AG10803 (cell line): ENCODE measurements at regions not wholly inside any gene's neighbourhood (a gene's known extent, or its start where the extent isn't known, plus 50 kb on each side); places are given as distances from the start of the nearest gene placed in this dataset.

ENCODE experiments used
- DNase-seq: peaks from one replicate; pipeline ENCODE4 v3.0.0; 2010; ENCODE audit warnings: low read depth
- H3K4me3 ChIP-seq: 2 replicates; pipeline ENCODE4 v1.5.1; 2011; ENCODE audit warnings: mild to moderate bottlenecking, low read length, control low read depth
- TF ChIP-seq, protein P1 (sequence below): conservative IDR thresholded peaks from 2 replicates; pipeline ENCODE4 v1.5.1; 2011; ENCODE audit warnings: mild to moderate bottlenecking, low read length, control low read depth, inconsistent platforms

DNA sequence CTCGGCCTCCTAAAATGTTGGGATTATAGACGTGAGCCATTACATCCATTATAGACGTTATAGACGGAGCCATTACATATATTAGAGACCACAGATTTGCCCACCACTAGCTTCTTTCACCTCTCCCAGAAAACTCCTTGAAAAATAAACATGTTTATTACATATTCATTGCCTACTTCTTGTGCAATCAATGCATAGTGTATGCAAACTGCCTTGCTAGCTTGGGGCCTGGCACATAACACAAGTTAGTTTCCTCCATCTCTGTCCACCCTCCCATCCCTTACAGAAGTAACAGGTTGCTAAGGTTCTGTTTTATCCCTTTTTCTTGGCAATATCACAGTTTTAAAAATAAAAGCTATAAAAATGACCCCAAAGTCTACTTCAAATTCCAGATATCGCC, 66.4 kb upstream of the KRR1 start:
- DNase-seq, result no peak
- TF ChIP-seq, protein P1, sequence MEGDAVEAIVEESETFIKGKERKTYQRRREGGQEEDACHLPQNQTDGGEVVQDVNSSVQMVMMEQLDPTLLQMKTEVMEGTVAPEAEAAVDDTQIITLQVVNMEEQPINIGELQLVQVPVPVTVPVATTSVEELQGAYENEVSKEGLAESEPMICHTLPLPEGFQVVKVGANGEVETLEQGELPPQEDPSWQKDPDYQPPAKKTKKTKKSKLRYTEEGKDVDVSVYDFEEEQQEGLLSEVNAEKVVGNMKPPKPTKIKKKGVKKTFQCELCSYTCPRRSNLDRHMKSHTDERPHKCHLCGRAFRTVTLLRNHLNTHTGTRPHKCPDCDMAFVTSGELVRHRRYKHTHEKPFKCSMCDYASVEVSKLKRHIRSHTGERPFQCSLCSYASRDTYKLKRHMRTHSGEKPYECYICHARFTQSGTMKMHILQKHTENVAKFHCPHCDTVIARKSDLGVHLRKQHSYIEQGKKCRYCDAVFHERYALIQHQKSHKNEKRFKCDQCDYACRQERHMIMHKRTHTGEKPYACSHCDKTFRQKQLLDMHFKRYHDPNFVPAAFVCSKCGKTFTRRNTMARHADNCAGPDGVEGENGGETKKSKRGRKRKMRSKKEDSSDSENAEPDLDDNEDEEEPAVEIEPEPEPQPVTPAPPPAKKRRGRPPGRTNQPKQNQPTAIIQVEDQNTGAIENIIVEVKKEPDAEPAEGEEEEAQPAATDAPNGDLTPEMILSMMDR, result no peak
- no peak overlapping the region for H3K4me3 ChIP-seq

DNA sequence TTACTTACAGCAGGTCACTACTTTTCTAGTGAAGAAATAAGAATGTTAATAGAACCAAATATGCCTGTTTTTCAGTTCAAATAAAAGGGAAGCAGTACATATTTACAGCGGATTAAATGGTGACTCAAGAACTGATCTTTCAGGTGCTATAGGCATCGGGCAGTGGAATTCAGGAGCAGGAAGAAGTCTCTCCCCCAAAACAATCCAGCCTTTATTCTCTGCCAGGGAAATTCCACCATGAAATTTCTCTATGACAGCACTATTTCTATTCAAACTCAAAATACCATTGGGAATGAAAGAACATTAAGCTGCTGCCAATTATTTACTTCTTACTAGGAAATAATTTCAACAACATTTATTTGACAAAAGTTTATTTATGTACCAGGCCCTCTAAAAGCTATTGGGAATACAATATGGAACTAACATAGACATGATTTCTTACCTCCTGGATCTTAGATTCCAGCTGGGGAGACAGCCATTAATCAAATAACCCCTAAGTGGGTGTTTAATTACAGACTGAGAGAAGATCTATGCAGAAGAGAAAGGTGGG, 60.3 kb upstream of the KRR1 start:
- TF ChIP-seq, protein P1, result no peak
- H3K4me3 ChIP-seq, result no peak overlapping the region
- no peak for DNase-seq

DNA sequence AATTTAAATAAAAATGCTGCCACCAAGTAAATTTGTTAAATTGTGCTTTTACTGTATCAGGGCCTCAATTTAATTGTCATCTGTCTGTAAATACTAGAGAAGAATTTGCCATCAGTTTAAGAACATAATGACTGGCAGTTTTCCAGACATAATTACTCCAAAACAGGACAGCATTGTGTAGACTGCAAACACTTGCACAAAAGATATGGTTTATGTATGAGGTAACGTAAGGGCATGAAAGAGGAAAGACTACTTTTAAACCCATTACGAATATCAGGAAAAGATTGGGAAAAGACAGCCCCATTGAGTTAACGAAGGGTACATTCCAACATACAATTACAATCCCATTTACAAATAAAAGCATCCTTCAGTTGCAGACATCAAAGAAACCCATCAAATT, 59.8 kb upstream of the KRR1 start:
- DNase-seq, result no peak
- no peak overlapping the region for H3K4me3 ChIP-seq
- TF ChIP-seq, protein P1, result no peak

DNA sequence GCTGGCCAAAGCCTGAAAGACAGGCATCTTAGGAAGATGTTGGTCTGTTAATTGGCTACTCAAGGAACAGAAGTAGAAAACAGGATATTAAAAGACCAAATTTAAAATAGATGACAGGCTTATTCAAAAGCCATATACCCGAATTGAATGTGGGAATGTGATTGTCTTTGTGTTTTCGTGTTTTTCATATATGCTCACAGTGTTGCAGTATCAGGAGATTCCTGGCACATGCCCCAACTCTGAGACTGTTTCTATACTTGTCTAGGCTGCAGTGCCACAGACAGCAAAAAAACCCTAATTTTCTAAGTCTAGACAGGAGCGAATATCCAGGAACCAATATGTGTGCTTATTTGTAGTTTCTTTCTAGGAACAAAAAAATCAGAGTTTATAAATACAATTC, 57.4 kb upstream of the KRR1 start:
- no peak overlapping the region for H3K4me3 ChIP-seq
- TF ChIP-seq, protein P1, result no peak
- no peak for DNase-seq

DNA sequence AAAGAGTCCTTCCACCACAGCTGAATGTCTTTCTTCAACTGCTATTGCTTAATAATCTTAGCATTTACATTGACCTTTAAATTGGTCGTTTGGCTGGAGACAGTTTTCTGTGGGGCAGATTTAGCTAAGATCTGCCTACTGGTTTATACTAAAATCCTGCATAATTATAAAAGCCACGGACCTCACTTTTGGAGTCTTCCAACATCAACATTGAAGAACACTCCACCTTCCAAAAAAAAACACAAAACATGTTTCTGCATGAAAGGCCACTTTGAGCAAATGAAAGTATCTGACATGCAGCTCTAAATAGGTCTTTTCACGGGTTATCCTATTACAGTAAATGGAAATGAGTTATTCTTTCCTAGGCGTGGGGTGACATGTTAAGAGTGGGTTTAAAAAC, 57.0 kb upstream of the KRR1 start:
- no peak for DNase-seq
- TF ChIP-seq, protein P1, result no peak
- no peak overlapping the region for H3K4me3 ChIP-seq

DNA sequence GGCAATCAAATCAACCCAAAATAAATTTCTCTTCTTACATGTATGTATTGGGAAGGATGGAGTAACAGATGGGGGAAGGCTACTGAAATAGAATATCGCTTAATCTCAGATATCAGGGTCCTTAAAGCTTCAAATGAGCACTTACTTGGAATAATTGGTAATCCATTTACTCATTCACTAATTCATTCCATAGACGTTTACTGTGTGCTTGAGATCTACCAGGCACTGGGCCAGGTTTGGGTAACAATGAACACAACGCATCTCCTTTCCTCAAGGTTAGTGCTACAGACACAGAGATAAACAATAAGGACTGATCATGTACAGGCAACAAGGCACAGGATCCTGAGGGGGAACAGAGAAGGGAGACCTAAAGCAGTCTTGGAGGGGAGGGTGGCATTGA, 54.4 kb upstream of the KRR1 start:
- DNase-seq, result no peak
- TF ChIP-seq, protein P1, result no peak
- H3K4me3 ChIP-seq, result no peak overlapping the region

DNA sequence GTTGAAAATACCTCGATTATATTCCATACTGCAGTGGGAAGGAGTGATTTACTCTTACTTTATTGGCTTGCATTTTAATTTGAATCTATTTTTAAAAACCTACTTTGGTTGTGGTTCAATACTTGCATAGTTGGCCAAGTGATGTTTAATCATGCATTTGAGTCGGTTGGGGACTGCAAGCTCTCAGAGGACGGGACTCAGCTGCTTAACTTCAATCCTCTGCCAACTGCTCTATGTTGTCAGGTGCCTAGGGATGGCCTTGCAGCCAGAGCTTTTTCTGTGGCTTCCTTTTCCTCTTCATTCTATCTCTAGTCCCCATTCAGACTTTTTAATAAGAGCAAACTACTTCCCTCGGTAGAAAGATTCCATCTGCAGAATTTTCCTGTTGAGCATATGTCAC, 53.4 kb upstream of the KRR1 start:
- TF ChIP-seq, protein P1, result no peak
- no peak overlapping the region for H3K4me3 ChIP-seq
- DNase-seq, result no peak
